Fibroblast of skin of scalp (primary cell): ENCODE measurements at regions not wholly inside any gene's neighbourhood (a gene's known extent, or its start where the extent isn't known, plus 50 kb on each side); places are given as distances from the start of the nearest gene placed in this dataset.
"Not testable (repeated sequence)": the region's sequence is repeated elsewhere in the genome, so short reads cannot be mapped to it uniquely, and the experiment has no call there.

Experiments
- DNase-seq: peaks from one replicate; pipeline ENCODE4 v3.0.0-alpha.2; 2013

GRCh38 chr12:47409310-47409987 lies 296.4 kb downstream of the RPAP3 start:
- DNase-seq, result no peak

- no peak for DNase-seq
Observed at GRCh38 chr12:47408171-47408871, 297.5 kb downstream of the RPAP3 start.

- DNase-seq, result no peak
Observed at GRCh38 chr12:47407463-47408129, 298.2 kb downstream of the RPAP3 start.

GRCh38 chr12:47403681-47404080 lies 302.1 kb downstream of the RPAP3 start:
- DNase-seq, result no peak

- not testable (repeated sequence) for DNase-seq
Observed at GRCh38 chr12:47401196-47401595, 304.6 kb downstream of the RPAP3 start.

GRCh38 chr12:47400266-47400665 lies 305.6 kb downstream of the RPAP3 start:
- DNase-seq, result peak; percentile 36

GRCh38 chr12:47397664-47398281 lies 308.1 kb downstream of the RPAP3 start:
- DNase-seq, result peak; percentile 77

- no peak for DNase-seq
Observed at GRCh38 chr12:47396902-47397663, 308.7 kb downstream of the RPAP3 start.

GRCh38 chr12:47394070-47394469 lies 311.8 kb downstream of the RPAP3 start:
- DNase-seq, result no peak

- DNase-seq, result no peak
Observed at GRCh38 chr12:47393403-47393790, 312.4 kb downstream of the RPAP3 start.

- DNase-seq, result no peak
Observed at GRCh38 chr12:47391566-47391965, 311.8 kb upstream of the AMIGO2 start.

GRCh38 chr12:47388712-47389111 lies 309.0 kb upstream of the AMIGO2 start:
- no peak for DNase-seq

GRCh38 chr12:47387994-47388393 lies 308.2 kb upstream of the AMIGO2 start:
- no peak for DNase-seq

- no peak for DNase-seq
Observed at GRCh38 chr12:47385653-47386052, 305.9 kb upstream of the AMIGO2 start.

GRCh38 chr12:47383942-47384341 lies 304.2 kb upstream of the AMIGO2 start:
- no peak for DNase-seq

- DNase-seq, result no peak
Observed at GRCh38 chr12:47382305-47382704, 302.5 kb upstream of the AMIGO2 start.

GRCh38 chr12:47378907-47379306 lies 299.1 kb upstream of the AMIGO2 start:
- DNase-seq, result no peak

GRCh38 chr12:47378222-47378582 lies 298.4 kb upstream of the AMIGO2 start:
- DNase-seq, result no peak

GRCh38 chr12:47377414-47378221 lies 297.9 kb upstream of the AMIGO2 start:
- peak; percentile 97 for DNase-seq

GRCh38 chr12:47376927-47377326 lies 297.2 kb upstream of the AMIGO2 start:
- DNase-seq, result no peak

GRCh38 chr12:47373554-47374150 lies 293.9 kb upstream of the AMIGO2 start:
- DNase-seq, result no peak
